NCI-H748 (cell line): ENCODE measurements at regions not wholly inside any gene's neighbourhood (a gene's known extent, or its start where the extent isn't known, plus 50 kb on each side); places are given as distances from the start of the nearest gene placed in this dataset.

Source experiments
- DNase-seq: peaks from one replicate; lab custom pipeline; 2025; ENCODE audit not compliant: unreplicated experiment; lab: John Stamatoyannopoulos, UW

- no peak for DNase-seq
Observed at GRCh38 chr13:29959603-29960002, 109.2 kb upstream of the UBL3 start.

GRCh38 chr13:29959086-29959485, 108.7 kb upstream of the UBL3 start:
- DNase-seq: no peak

GRCh38 chr13:29958476-29958875, 108.1 kb upstream of the UBL3 start:
- DNase-seq: no peak

GRCh38 chr13:29957320-29957719, 106.9 kb upstream of the UBL3 start:
- DNase-seq: no peak

- peak; percentile 52 for DNase-seq
Observed at GRCh38 chr13:29956853-29957252, 106.4 kb upstream of the UBL3 start.

- DNase-seq: no peak
Observed at GRCh38 chr13:29955137-29955650, 104.8 kb upstream of the UBL3 start.

GRCh38 chr13:29954082-29955028, 103.9 kb upstream of the UBL3 start:
- DNase-seq: no peak

GRCh38 chr13:29953542-29953941, 103.1 kb upstream of the UBL3 start:
- DNase-seq: no peak

- DNase-seq: no peak
Observed at GRCh38 chr13:29952245-29952644, 101.8 kb upstream of the UBL3 start.

- DNase-seq: no peak
Observed at GRCh38 chr13:29948791-29949190, 98.4 kb upstream of the UBL3 start.

GRCh38 chr13:29948244-29948643, 97.8 kb upstream of the UBL3 start:
- DNase-seq: no peak

- DNase-seq: no peak
Observed at GRCh38 chr13:29947839-29948238, 97.4 kb upstream of the UBL3 start.

GRCh38 chr13:29946093-29946492, 95.7 kb upstream of the UBL3 start:
- DNase-seq: no peak

- DNase-seq: no peak
Observed at GRCh38 chr13:29943686-29944085, 93.3 kb upstream of the UBL3 start.

- DNase-seq: no peak
Observed at GRCh38 chr13:29943273-29943672, 92.9 kb upstream of the UBL3 start.

GRCh38 chr13:29940715-29941114, 90.3 kb upstream of the UBL3 start:
- DNase-seq: no peak

- no peak for DNase-seq
Observed at GRCh38 chr13:29939158-29939557, 88.7 kb upstream of the UBL3 start.

- DNase-seq: no peak
Observed at GRCh38 chr13:29937841-29938240, 87.4 kb upstream of the UBL3 start.

- DNase-seq: no peak
Observed at GRCh38 chr13:29937379-29937778, 87.0 kb upstream of the UBL3 start.

- no peak for DNase-seq
Observed at GRCh38 chr13:29936956-29937355, 86.5 kb upstream of the UBL3 start.

- peak; percentile 73 for DNase-seq
Observed at GRCh38 chr13:29936051-29936813, 85.8 kb upstream of the UBL3 start.
